ENCODE measurements at regions not wholly inside any gene's neighbourhood (a gene's known extent, or its start where the extent isn't known, plus 50 kb on each side); places are given as distances from the start of the nearest gene placed in this dataset.

- TF ChIP-seq CTCF (IDR thresholded peaks at IDR 0.05; ENCODE audit: extremely low read depth, missing control alignments) = no peak
- no peak for DNase-seq (ENCODE audit: low spot score)
These were observed 387.2 kb upstream of the DUSP10 start for GRCh38 chr1:222129041-222129440.

GRCh38 chr1:222127526-222128152 is 385.8 kb upstream of the DUSP10 start:
- TF ChIP-seq CTCF (IDR thresholded peaks at IDR 0.05; ENCODE audit: extremely low read depth, missing control alignments) = no peak
- DNase-seq (ENCODE audit: low spot score) = no peak

GRCh38 chr1:222127096-222127495 is 385.2 kb upstream of the DUSP10 start:
- no peak for TF ChIP-seq CTCF (IDR thresholded peaks at IDR 0.05; ENCODE audit: extremely low read depth, missing control alignments)
- DNase-seq (ENCODE audit: low spot score) = no peak

GRCh38 chr1:222126052-222126451 is 384.2 kb upstream of the DUSP10 start:
- no peak for TF ChIP-seq CTCF (IDR thresholded peaks at IDR 0.05; ENCODE audit: extremely low read depth, missing control alignments)
- DNase-seq (ENCODE audit: low spot score) = no peak

- DNase-seq (ENCODE audit: low spot score) = no peak
- no peak for TF ChIP-seq CTCF (IDR thresholded peaks at IDR 0.05; ENCODE audit: extremely low read depth, missing control alignments)
These were observed 382.7 kb upstream of the DUSP10 start for GRCh38 chr1:222124602-222125001.

DNA sequence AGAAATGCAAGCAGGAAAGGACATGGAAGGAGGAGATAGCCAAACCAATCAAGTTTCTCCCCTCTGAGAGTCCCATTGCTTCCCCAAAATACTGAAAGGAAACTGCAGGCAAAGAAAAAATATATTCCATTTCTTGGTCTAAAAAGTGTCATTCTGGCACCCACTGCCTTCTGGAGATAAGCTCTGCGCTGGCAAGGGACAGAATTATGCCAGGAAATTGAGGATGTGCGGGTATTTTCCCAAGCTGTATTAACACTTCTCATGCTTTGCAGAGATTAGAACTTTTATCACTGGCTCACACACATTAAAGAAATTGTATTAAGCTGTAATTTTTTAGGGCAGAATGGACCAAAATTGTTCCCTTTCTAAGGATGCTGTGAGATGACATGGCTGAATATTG is 381.2 kb upstream of the DUSP10 start:
- no peak for TF ChIP-seq CTCF (IDR thresholded peaks at IDR 0.05; ENCODE audit: extremely low read depth, missing control alignments)
- no peak for DNase-seq (ENCODE audit: low spot score)

DNA sequence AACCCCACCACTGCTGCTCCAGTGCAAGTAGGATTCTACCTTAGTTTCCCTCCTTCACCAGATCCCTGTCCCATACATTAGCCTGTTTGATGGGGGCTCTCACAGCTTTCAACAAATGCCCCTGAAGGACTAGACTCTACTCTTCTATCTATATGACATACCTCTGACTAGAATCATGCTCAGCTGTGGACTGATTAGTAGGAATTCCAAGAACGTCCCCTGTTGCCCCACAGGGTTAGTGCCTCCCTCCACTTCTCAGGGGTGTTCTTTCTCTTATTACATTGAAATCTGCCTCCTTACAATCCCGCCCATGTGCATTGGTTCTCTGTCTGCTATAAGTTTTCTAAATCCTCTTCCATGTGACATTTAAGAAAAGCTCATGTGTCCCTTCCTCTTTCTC is 375.9 kb upstream of the DUSP10 start:
- no peak for DNase-seq (ENCODE audit: low spot score)
- no peak for TF ChIP-seq CTCF (IDR thresholded peaks at IDR 0.05; ENCODE audit: extremely low read depth, missing control alignments)

Data from GM20000 (cell line).